ENCODE measurements at regions not wholly inside any gene's neighbourhood (a gene's known extent, or its start where the extent isn't known, plus 50 kb on each side); places are given as distances from the start of the nearest gene placed in this dataset.

- DNase-seq = no peak
These were observed 1124.7 kb downstream of the FLRT2 start for GRCh38 chr14:86654558-86655184.

GRCh38 chr14:86652526-86652925 is 1122.6 kb downstream of the FLRT2 start:
- DNase-seq = no peak

- no peak for DNase-seq
These were observed 1117.0 kb downstream of the FLRT2 start for GRCh38 chr14:86646696-86647690.

- no peak for DNase-seq
These were observed 1116.2 kb downstream of the FLRT2 start for GRCh38 chr14:86646125-86646524.

GRCh38 chr14:86641310-86641709 is 1111.4 kb downstream of the FLRT2 start:
- DNase-seq = no peak

GRCh38 chr14:86640288-86640687 is 1110.3 kb downstream of the FLRT2 start:
- no peak for DNase-seq

- DNase-seq = no peak
These were observed 1109.7 kb downstream of the FLRT2 start for GRCh38 chr14:86639666-86640065.

- DNase-seq = no peak
These were observed 1109.2 kb downstream of the FLRT2 start for GRCh38 chr14:86639146-86639545.

GRCh38 chr14:86627080-86627479 is 1097.1 kb downstream of the FLRT2 start:
- DNase-seq = no peak

GRCh38 chr14:86626530-86626929 is 1096.6 kb downstream of the FLRT2 start:
- DNase-seq = no peak

- DNase-seq = no peak
These were observed 1095.7 kb downstream of the FLRT2 start for GRCh38 chr14:86625637-86626036.

- DNase-seq = no peak
These were observed 1089.8 kb downstream of the FLRT2 start for GRCh38 chr14:86619726-86620125.

- no peak for DNase-seq
These were observed 1083.8 kb downstream of the FLRT2 start for GRCh38 chr14:86613786-86614185.

- DNase-seq = no peak
These were observed 1083.2 kb downstream of the FLRT2 start for GRCh38 chr14:86613126-86613525.

- no peak for DNase-seq
These were observed 1074.6 kb downstream of the FLRT2 start for GRCh38 chr14:86604561-86604960.

- DNase-seq = no peak
These were observed 1072.3 kb downstream of the FLRT2 start for GRCh38 chr14:86602263-86602662.

GRCh38 chr14:86601813-86602212 is 1071.9 kb downstream of the FLRT2 start:
- no peak for DNase-seq

- DNase-seq = no peak
These were observed 1067.3 kb downstream of the FLRT2 start for GRCh38 chr14:86597279-86597678.

GRCh38 chr14:86596024-86596423 is 1066.1 kb downstream of the FLRT2 start:
- no peak for DNase-seq

GRCh38 chr14:86575141-86575540 is 1045.2 kb downstream of the FLRT2 start:
- DNase-seq = no peak

- no peak for DNase-seq
These were observed 1044.8 kb downstream of the FLRT2 start for GRCh38 chr14:86574778-86575129.

- DNase-seq = peak; percentile 1
These were observed 1044.3 kb downstream of the FLRT2 start for GRCh38 chr14:86574051-86574777.

- no peak for DNase-seq
These were observed 1040.4 kb downstream of the FLRT2 start for GRCh38 chr14:86570371-86570770.

- DNase-seq = no peak
These were observed 1013.6 kb downstream of the FLRT2 start for GRCh38 chr14:86543521-86543920.

Measured in T1000 (cell line).